ENCODE measurements at regions not wholly inside any gene's neighbourhood (a gene's known extent, or its start where the extent isn't known, plus 50 kb on each side); places are given as distances from the start of the nearest gene placed in this dataset.
"Not testable (repeated sequence)": the region's sequence is repeated elsewhere in the genome, so short reads cannot be mapped to it uniquely, and the experiment has no call there.

- no peak for DNase-seq (ENCODE audit: insufficient read length)
- no peak for TF ChIP-seq POLR2AphosphoS5 (IDR thresholded peaks at IDR 0.05; ENCODE audit: low read depth, low read length)
- TF ChIP-seq POLR2A (IDR thresholded peaks at IDR 0.05; ENCODE audit: low read depth, low read length), result no peak
- TF ChIP-seq TAF1 (IDR thresholded peaks at IDR 0.05; ENCODE audit: borderline replicate concordance, low read depth, low read length), result no peak
- no peak for FAIRE-seq
These were observed 217.7 kb upstream of the IRF2BP2 start for GRCh38 chr1:234827656-234828055.

GRCh38 chr1:234827181-234827580 is 217.2 kb upstream of the IRF2BP2 start:
- no peak for TF ChIP-seq TAF1 (IDR thresholded peaks at IDR 0.05; ENCODE audit: borderline replicate concordance, low read depth, low read length)
- TF ChIP-seq POLR2A (IDR thresholded peaks at IDR 0.05; ENCODE audit: low read depth, low read length), result no peak
- TF ChIP-seq POLR2AphosphoS5 (IDR thresholded peaks at IDR 0.05; ENCODE audit: low read depth, low read length), result no peak
- no peak for DNase-seq (ENCODE audit: insufficient read length)
- no peak for FAIRE-seq

GRCh38 chr1:234826352-234826751 is 216.4 kb upstream of the IRF2BP2 start:
- FAIRE-seq (no peak), DNase-seq (ENCODE audit: insufficient read length) (no peak)
- TF ChIP-seq POLR2A (IDR thresholded peaks at IDR 0.05; ENCODE audit: low read depth, low read length), result no peak
- no peak for TF ChIP-seq POLR2AphosphoS5 (IDR thresholded peaks at IDR 0.05; ENCODE audit: low read depth, low read length)
- no peak for TF ChIP-seq TAF1 (IDR thresholded peaks at IDR 0.05; ENCODE audit: borderline replicate concordance, low read depth, low read length)

GRCh38 chr1:234825498-234826165 is 215.7 kb upstream of the IRF2BP2 start:
- DNase-seq (ENCODE audit: insufficient read length), result no peak
- FAIRE-seq, result no peak
- no peak for TF ChIP-seq TAF1 (IDR thresholded peaks at IDR 0.05; ENCODE audit: borderline replicate concordance, low read depth, low read length)
- no peak for TF ChIP-seq POLR2A (IDR thresholded peaks at IDR 0.05; ENCODE audit: low read depth, low read length)

GRCh38 chr1:234824836-234825235 is 214.9 kb upstream of the IRF2BP2 start:
- FAIRE-seq; DNase-seq (ENCODE audit: insufficient read length): not testable (repeated sequence)

GRCh38 chr1:234823191-234824176 is 213.5 kb upstream of the IRF2BP2 start:
- no peak for DNase-seq (ENCODE audit: insufficient read length)
- no peak for TF ChIP-seq POLR2AphosphoS5 (IDR thresholded peaks at IDR 0.05; ENCODE audit: low read depth, low read length)
- no peak for TF ChIP-seq POLR2A (IDR thresholded peaks at IDR 0.05; ENCODE audit: low read depth, low read length)
- TF ChIP-seq TAF1 (IDR thresholded peaks at IDR 0.05; ENCODE audit: borderline replicate concordance, low read depth, low read length), result no peak
- no peak for FAIRE-seq

- DNase-seq (ENCODE audit: insufficient read length), result no peak
- TF ChIP-seq POLR2A (IDR thresholded peaks at IDR 0.05; ENCODE audit: low read depth, low read length) (no peak), POLR2AphosphoS5 (IDR thresholded peaks at IDR 0.05; ENCODE audit: low read depth, low read length) (no peak), TAF1 (IDR thresholded peaks at IDR 0.05; ENCODE audit: borderline replicate concordance, low read depth, low read length) (no peak)
- FAIRE-seq, result no peak
These were observed 211.9 kb upstream of the IRF2BP2 start for GRCh38 chr1:234821840-234822239.

GRCh38 chr1:234820597-234820996 is 210.6 kb upstream of the IRF2BP2 start:
- no peak for TF ChIP-seq TAF1 (IDR thresholded peaks at IDR 0.05; ENCODE audit: borderline replicate concordance, low read depth, low read length)
- no peak for TF ChIP-seq POLR2AphosphoS5 (IDR thresholded peaks at IDR 0.05; ENCODE audit: low read depth, low read length)
- TF ChIP-seq POLR2A (IDR thresholded peaks at IDR 0.05; ENCODE audit: low read depth, low read length), result no peak
- no peak for DNase-seq (ENCODE audit: insufficient read length)
- FAIRE-seq, result no peak

GRCh38 chr1:234819845-234820244 is 209.9 kb upstream of the IRF2BP2 start:
- not testable (repeated sequence) for FAIRE-seq; DNase-seq (ENCODE audit: insufficient read length)

GRCh38 chr1:234818040-234818387 is 208.0 kb upstream of the IRF2BP2 start:
- FAIRE-seq; DNase-seq (ENCODE audit: insufficient read length): not testable (repeated sequence)

GRCh38 chr1:234817313-234818039 is 207.5 kb upstream of the IRF2BP2 start:
- not testable (repeated sequence) for FAIRE-seq; DNase-seq (ENCODE audit: insufficient read length)

GRCh38 chr1:234816864-234817263 is 206.9 kb upstream of the IRF2BP2 start:
- DNase-seq (ENCODE audit: insufficient read length); FAIRE-seq: not testable (repeated sequence)

GRCh38 chr1:234816186-234816851 is 206.3 kb upstream of the IRF2BP2 start:
- DNase-seq (ENCODE audit: insufficient read length); FAIRE-seq: not testable (repeated sequence)

GRCh38 chr1:234815295-234815815 is 205.4 kb upstream of the IRF2BP2 start:
- FAIRE-seq; DNase-seq (ENCODE audit: insufficient read length): not testable (repeated sequence)

- DNase-seq (ENCODE audit: insufficient read length); FAIRE-seq: not testable (repeated sequence)
These were observed 204.3 kb upstream of the IRF2BP2 start for GRCh38 chr1:234814235-234814634.

- not testable (repeated sequence) for FAIRE-seq; DNase-seq (ENCODE audit: insufficient read length)
These were observed 201.8 kb upstream of the IRF2BP2 start for GRCh38 chr1:234811824-234812223.

- FAIRE-seq; DNase-seq (ENCODE audit: insufficient read length): not testable (repeated sequence)
These were observed 200.7 kb upstream of the IRF2BP2 start for GRCh38 chr1:234810726-234811125.
